ENCODE measurements at regions not wholly inside any gene's neighbourhood (a gene's known extent, or its start where the extent isn't known, plus 50 kb on each side); places are given as distances from the start of the nearest gene placed in this dataset.
"Not testable (repeated sequence)": the region's sequence is repeated elsewhere in the genome, so short reads cannot be mapped to it uniquely, and the experiment has no call there.

GRCh38 chr2:16725549-16725948 is 59.9 kb upstream of the CYRIA start:
- no peaks in the 10 kb centered on the region for H3K9me2 ChIP-seq (replicated peaks; ENCODE audit: insufficient read depth, low read length)
- H3K4me2 ChIP-seq (ENCODE audit: low read depth, low read length, poor library complexity, severe bottlenecking): no peak overlapping the region
- H3K27ac ChIP-seq (ENCODE audit: low read length): no peak overlapping the region
- DNase-seq: no peak
- no peaks in the 10 kb centered on the region for H3K79me2 ChIP-seq (ENCODE audit: low read length)
- H3K36me3 ChIP-seq (ENCODE audit: insufficient read depth, low read length): no peaks in the 10 kb centered on the region
- H3K4me1 ChIP-seq (ENCODE audit: low read length): no peaks in the 10 kb centered on the region
- H3K27me3 ChIP-seq (ENCODE audit: low read length): peaks cover 3% of the 10 kb centered on the region; the same call in 1 of the 2 replicates
- H4K20me1 ChIP-seq (ENCODE audit: insufficient read depth, low read depth, low read length): no peaks in the 10 kb centered on the region
- no peak overlapping the region for H2AFZ ChIP-seq (ENCODE audit: low read length)
- H3K4me3 ChIP-seq (ENCODE audit: low read length): no peak overlapping the region
- no peak overlapping the region for H3K9ac ChIP-seq (ENCODE audit: low read length)
- no peaks in the 10 kb centered on the region for H3K9me3 ChIP-seq (ENCODE audit: low read length)

GRCh38 chr2:16722677-16723076 is 57.0 kb upstream of the CYRIA start:
- no peak for DNase-seq
- Histone ChIP-seq H3K79me2 (ENCODE audit: low read length) (no peaks in the 10 kb centered on the region), H3K27ac (ENCODE audit: low read length) (no peak overlapping the region), H3K9me3 (ENCODE audit: low read length) (no peaks in the 10 kb centered on the region), H3K36me3 (ENCODE audit: insufficient read depth, low read length) (no peaks in the 10 kb centered on the region), H3K27me3 (ENCODE audit: low read length) (no peaks in the 10 kb centered on the region), H3K4me2 (ENCODE audit: low read depth, low read length, poor library complexity, severe bottlenecking) (no peak overlapping the region), H3K4me1 (ENCODE audit: low read length) (no peaks in the 10 kb centered on the region), H4K20me1 (ENCODE audit: insufficient read depth, low read depth, low read length) (no peaks in the 10 kb centered on the region), H3K4me3 (ENCODE audit: low read length) (no peak overlapping the region), H3K9ac (ENCODE audit: low read length) (no peak overlapping the region), H2AFZ (ENCODE audit: low read length) (no peak overlapping the region), H3K9me2 (replicated peaks; ENCODE audit: insufficient read depth, low read length) (no peaks in the 10 kb centered on the region)

- H3K4me2 ChIP-seq (ENCODE audit: low read depth, low read length, poor library complexity, severe bottlenecking): no peak overlapping the region
- H3K36me3 ChIP-seq (ENCODE audit: insufficient read depth, low read length): no peaks in the 10 kb centered on the region
- no peaks in the 10 kb centered on the region for H3K9me2 ChIP-seq (replicated peaks; ENCODE audit: insufficient read depth, low read length)
- no peaks in the 10 kb centered on the region for H3K4me1 ChIP-seq (ENCODE audit: low read length)
- H4K20me1 ChIP-seq (ENCODE audit: insufficient read depth, low read depth, low read length): no peaks in the 10 kb centered on the region
- H3K4me3 ChIP-seq (ENCODE audit: low read length): no peak overlapping the region
- H3K27me3 ChIP-seq (ENCODE audit: low read length): no peaks in the 10 kb centered on the region
- H2AFZ ChIP-seq (ENCODE audit: low read length): no peak overlapping the region
- H3K9ac ChIP-seq (ENCODE audit: low read length): no peak overlapping the region
- DNase-seq: no peak
- no peaks in the 10 kb centered on the region for H3K79me2 ChIP-seq (ENCODE audit: low read length)
- H3K9me3 ChIP-seq (ENCODE audit: low read length): no peaks in the 10 kb centered on the region
- no peak overlapping the region for H3K27ac ChIP-seq (ENCODE audit: low read length)
Measured at GRCh38 chr2:16722126-16722525, 56.5 kb upstream of the CYRIA start.

GRCh38 chr2:16721529-16721928 is 55.9 kb upstream of the CYRIA start:
- H3K9me3 ChIP-seq (ENCODE audit: low read length); DNase-seq; H3K79me2 ChIP-seq (ENCODE audit: low read length); H3K4me2 ChIP-seq (ENCODE audit: low read depth, low read length, poor library complexity, severe bottlenecking); H3K4me1 ChIP-seq (ENCODE audit: low read length); H3K27me3 ChIP-seq (ENCODE audit: low read length); H3K36me3 ChIP-seq (ENCODE audit: insufficient read depth, low read length); H3K27ac ChIP-seq (ENCODE audit: low read length); H4K20me1 ChIP-seq (ENCODE audit: insufficient read depth, low read depth, low read length); H3K9ac ChIP-seq (ENCODE audit: low read length); H3K9me2 ChIP-seq (replicated peaks; ENCODE audit: insufficient read depth, low read length); H3K4me3 ChIP-seq (ENCODE audit: low read length); H2AFZ ChIP-seq (ENCODE audit: low read length): not testable (repeated sequence)

- not testable (repeated sequence) for H3K36me3 ChIP-seq (ENCODE audit: insufficient read depth, low read length); H3K27ac ChIP-seq (ENCODE audit: low read length); H3K9me3 ChIP-seq (ENCODE audit: low read length); DNase-seq; H3K4me2 ChIP-seq (ENCODE audit: low read depth, low read length, poor library complexity, severe bottlenecking); H3K79me2 ChIP-seq (ENCODE audit: low read length); H3K4me1 ChIP-seq (ENCODE audit: low read length); H3K4me3 ChIP-seq (ENCODE audit: low read length); H3K9ac ChIP-seq (ENCODE audit: low read length); H2AFZ ChIP-seq (ENCODE audit: low read length); H3K27me3 ChIP-seq (ENCODE audit: low read length); H4K20me1 ChIP-seq (ENCODE audit: insufficient read depth, low read depth, low read length); H3K9me2 ChIP-seq (replicated peaks; ENCODE audit: insufficient read depth, low read length)
Measured at GRCh38 chr2:16720737-16721136, 55.1 kb upstream of the CYRIA start.

- no peak overlapping the region for H3K4me3 ChIP-seq (ENCODE audit: low read length)
Measured at GRCh38 chr2:16719485-16719808, 53.8 kb upstream of the CYRIA start.

GRCh38 chr2:16718576-16719484 is 53.2 kb upstream of the CYRIA start:
- Histone ChIP-seq H3K79me2 (ENCODE audit: low read length) (no peaks in the 10 kb centered on the region), H2AFZ (ENCODE audit: low read length) (no peak overlapping the region), H3K4me2 (ENCODE audit: low read depth, low read length, poor library complexity, severe bottlenecking) (no peak overlapping the region), H3K9ac (ENCODE audit: low read length) (no peak overlapping the region), H3K9me3 (ENCODE audit: low read length) (no peaks in the 10 kb centered on the region), H4K20me1 (ENCODE audit: insufficient read depth, low read depth, low read length) (no peaks in the 10 kb centered on the region), H3K4me3 (ENCODE audit: low read length) (no peak overlapping the region), H3K27me3 (ENCODE audit: low read length) (no peaks in the 10 kb centered on the region), H3K9me2 (replicated peaks; ENCODE audit: insufficient read depth, low read length) (no peaks in the 10 kb centered on the region), H3K27ac (ENCODE audit: low read length) (no peak overlapping the region), H3K4me1 (ENCODE audit: low read length) (peaks cover 6% of the 10 kb centered on the region), H3K36me3 (ENCODE audit: insufficient read depth, low read length) (no peaks in the 10 kb centered on the region)
- DNase-seq: no peak

More at GRCh38 chr2:16719485-16719808, 53.8 kb upstream of the CYRIA start:
- DNase-seq: no peak
- H3K27me3 ChIP-seq (ENCODE audit: low read length): no peaks in the 10 kb centered on the region
- no peaks in the 10 kb centered on the region for H3K9me3 ChIP-seq (ENCODE audit: low read length)
- H3K4me1 ChIP-seq (ENCODE audit: low read length): no peaks in the 10 kb centered on the region
- no peaks in the 10 kb centered on the region for H3K79me2 ChIP-seq (ENCODE audit: low read length)
- H3K9me2 ChIP-seq (replicated peaks; ENCODE audit: insufficient read depth, low read length): no peaks in the 10 kb centered on the region
- no peak overlapping the region for H3K9ac ChIP-seq (ENCODE audit: low read length)
- no peak overlapping the region for H2AFZ ChIP-seq (ENCODE audit: low read length)
- no peak overlapping the region for H3K27ac ChIP-seq (ENCODE audit: low read length)
- H4K20me1 ChIP-seq (ENCODE audit: insufficient read depth, low read depth, low read length): no peaks in the 10 kb centered on the region
- H3K36me3 ChIP-seq (ENCODE audit: insufficient read depth, low read length): no peaks in the 10 kb centered on the region
- H3K4me2 ChIP-seq (ENCODE audit: low read depth, low read length, poor library complexity, severe bottlenecking): no peak overlapping the region

GRCh38 chr2:16717477-16717876 is 51.8 kb upstream of the CYRIA start:
- no peaks in the 10 kb centered on the region for H3K36me3 ChIP-seq (ENCODE audit: insufficient read depth, low read length)
- H3K4me2 ChIP-seq (ENCODE audit: low read depth, low read length, poor library complexity, severe bottlenecking): no peak overlapping the region
- H2AFZ ChIP-seq (ENCODE audit: low read length): no peak overlapping the region
- H3K27me3 ChIP-seq (ENCODE audit: low read length): no peaks in the 10 kb centered on the region
- H3K79me2 ChIP-seq (ENCODE audit: low read length): no peaks in the 10 kb centered on the region
- no peaks in the 10 kb centered on the region for H3K9me3 ChIP-seq (ENCODE audit: low read length)
- no peaks in the 10 kb centered on the region for H4K20me1 ChIP-seq (ENCODE audit: insufficient read depth, low read depth, low read length)
- peaks cover 19% of the 10 kb centered on the region for H3K4me1 ChIP-seq (ENCODE audit: low read length)
- no peak overlapping the region for H3K9ac ChIP-seq (ENCODE audit: low read length)
- no peak overlapping the region for H3K27ac ChIP-seq (ENCODE audit: low read length)
- no peak overlapping the region for H3K4me3 ChIP-seq (ENCODE audit: low read length)
- DNase-seq: no peak
- H3K9me2 ChIP-seq (replicated peaks; ENCODE audit: insufficient read depth, low read length): no peaks in the 10 kb centered on the region
